Activated CD4-positive, alpha-beta T cell treated with anti-CD3 and anti-CD28 coated beads, Interleukin-2, amount 10 ng/mL, durations not matched to agents 7 days and 5 days (primary cell): ENCODE measurements at regions not wholly inside any gene's neighbourhood (a gene's known extent, or its start where the extent isn't known, plus 50 kb on each side); places are given as distances from the start of the nearest gene placed in this dataset.
"Not testable (repeated sequence)": the region's sequence is repeated elsewhere in the genome, so short reads cannot be mapped to it uniquely, and the experiment has no call there.

Experiments
- CTCF ChIA-PET: fragments of 350-600 bp; sonication (Branson Sonifier 250); formaldehyde crosslinking; loops from one replicate; lab custom pipeline; 2021; ENCODE audit warnings: antibody characterized with exemption; lab: Charles Lee
- POLR2A ChIA-PET: fragments of 350-600 bp; sonication (Branson Sonifier 250); formaldehyde crosslinking; loops from one replicate; lab custom pipeline; 2021; ENCODE audit warnings: antibody characterized with exemption; lab: Charles Lee
- DNase-seq: peaks from one replicate; pipeline ENCODE4 v3.0.0-alpha.2; 2020
- H3K27ac Mint-ChIP-seq: one replicate; pipeline ENCODE4 v1.8.0; 2021; ENCODE audit warnings: mild to moderate bottlenecking, moderate library complexity, mixed read lengths
- H3K27me3 Mint-ChIP-seq: one replicate; pipeline ENCODE4 v1.8.0; 2021; ENCODE audit warnings: mixed read lengths
- H3K36me3 Mint-ChIP-seq: one replicate; pipeline ENCODE4 v1.8.0; 2021; ENCODE audit warnings: low read depth, mixed read lengths
- H3K4me1 Mint-ChIP-seq: one replicate; pipeline ENCODE4 v1.8.0; 2021; ENCODE audit warnings: mixed read lengths
- H3K4me3 Mint-ChIP-seq: one replicate; pipeline ENCODE4 v1.8.0; 2021; ENCODE audit warnings: mild to moderate bottlenecking, moderate library complexity, mixed read lengths
- H3K9me3 Mint-ChIP-seq: one replicate; pipeline ENCODE4 v1.8.0; 2021; ENCODE audit warnings: mixed read lengths

- POLR2A ChIA-PET, result no interaction called here
- Mint-ChIP-seq H3K27ac (no peak overlapping the region), H3K4me1 (no peaks in the 10 kb centered on the region), H3K36me3 (no peaks in the 10 kb centered on the region), H3K9me3 (no peaks in the 10 kb centered on the region), H3K4me3 (no peak overlapping the region), H3K27me3 (no peaks in the 10 kb centered on the region)
- CTCF ChIA-PET, result no interaction called here
- no peak for DNase-seq
These were observed 76.9 kb upstream of the ZNF608 start for GRCh38 chr5:124823380-124823779.

DNA sequence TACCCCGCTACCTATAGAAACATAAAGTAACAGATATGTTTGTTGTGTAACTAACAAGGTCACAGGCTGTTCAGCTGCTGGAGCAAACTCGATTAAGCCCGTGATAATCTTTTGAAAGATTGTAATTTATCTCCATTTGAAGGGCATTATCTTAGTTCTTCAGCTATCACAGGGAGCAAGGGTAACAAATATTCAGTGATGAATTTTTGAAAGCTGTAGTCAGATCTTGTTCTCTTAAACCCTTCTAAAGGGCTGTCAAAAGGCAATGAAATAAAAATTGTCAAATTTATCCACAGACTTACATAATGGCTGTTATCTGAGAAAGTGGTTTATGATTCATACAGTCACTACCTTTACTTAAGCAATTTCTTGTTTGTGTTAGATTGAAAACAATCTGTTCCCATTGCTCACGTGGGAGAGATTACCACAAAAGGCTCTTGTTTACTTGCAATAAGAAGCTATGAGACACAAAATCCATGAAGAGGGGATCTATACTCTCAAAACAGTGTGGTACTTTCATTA, 78.3 kb upstream of the ZNF608 start:
- DNase-seq, result no peak
- no peak overlapping the region for H3K4me3 Mint-ChIP-seq
- no peaks in the 10 kb centered on the region for H3K9me3 Mint-ChIP-seq
- H3K36me3 Mint-ChIP-seq, result no peaks in the 10 kb centered on the region
- H3K4me1 Mint-ChIP-seq, result no peaks in the 10 kb centered on the region
- CTCF ChIA-PET, result interaction anchor here (0.6 kb wide), 1 partner anchor 206 kb away, joined by 3 read pairs; no protein-coding TSS in a partner anchor
- no peak overlapping the region for H3K27ac Mint-ChIP-seq
- POLR2A ChIA-PET, result no interaction called here
- no peaks in the 10 kb centered on the region for H3K27me3 Mint-ChIP-seq

DNA sequence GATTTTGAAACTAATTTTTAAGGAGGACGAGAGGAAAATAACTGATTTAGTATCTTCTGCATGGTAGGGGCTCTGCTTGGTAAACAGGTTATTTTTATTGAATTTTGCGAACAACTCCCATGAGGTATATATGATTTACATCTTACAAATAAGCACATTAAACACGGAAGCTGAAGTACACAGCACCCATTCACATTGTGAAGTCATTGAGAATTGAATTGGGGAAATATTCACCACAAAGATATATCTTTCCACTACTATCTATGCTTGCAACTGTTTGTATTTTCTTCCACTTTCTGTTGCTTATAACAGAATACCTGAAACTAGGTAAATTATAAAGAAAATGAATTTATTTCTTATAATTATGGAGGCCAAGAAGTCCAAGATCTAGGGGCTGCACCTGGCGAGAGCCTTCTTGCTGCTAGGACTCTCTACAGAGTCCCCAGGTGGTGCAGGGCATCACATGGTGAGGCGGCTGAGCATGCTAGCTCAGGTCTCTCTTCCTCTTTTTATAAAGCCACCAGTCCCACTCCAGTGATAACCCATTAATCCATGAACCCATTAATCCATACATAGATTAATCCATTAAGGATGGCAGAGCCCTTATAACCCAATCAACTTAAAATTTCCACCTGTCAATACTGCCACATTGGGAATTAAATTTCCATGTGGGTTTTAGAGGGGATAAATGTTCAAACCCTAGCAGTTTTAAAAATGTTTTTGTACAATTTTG, 79.0 kb upstream of the ZNF608 start:
- Mint-ChIP-seq H3K4me3 (no peak overlapping the region), H3K27ac (no peak overlapping the region), H3K36me3 (no peaks in the 10 kb centered on the region), H3K27me3 (no peaks in the 10 kb centered on the region), H3K4me1 (no peaks in the 10 kb centered on the region), H3K9me3 (no peaks in the 10 kb centered on the region)
- ChIA-PET CTCF (no interaction called here), POLR2A (no interaction called here)
- no peak for DNase-seq

DNA sequence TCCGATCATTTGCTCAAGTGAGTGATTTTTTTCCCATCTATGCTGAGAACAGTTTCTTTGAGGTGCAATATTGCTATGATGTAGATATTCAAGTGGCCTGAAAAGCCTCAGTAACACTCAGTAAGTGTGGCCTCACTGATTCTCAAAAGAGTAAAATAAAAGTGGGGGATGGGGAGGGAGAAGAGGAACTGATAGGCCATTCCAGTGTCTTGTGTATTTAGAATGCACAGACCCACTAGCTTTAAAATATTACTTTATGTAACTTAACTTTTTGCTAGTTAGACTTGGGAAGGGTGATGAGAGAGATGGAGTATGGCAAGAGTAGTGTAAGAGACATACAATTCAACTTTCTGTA, 79.5 kb upstream of the ZNF608 start:
- Mint-ChIP-seq H3K4me3 (no peak overlapping the region), H3K4me1 (no peaks in the 10 kb centered on the region), H3K36me3 (no peaks in the 10 kb centered on the region), H3K27me3 (no peaks in the 10 kb centered on the region), H3K27ac (no peak overlapping the region), H3K9me3 (no peaks in the 10 kb centered on the region)
- CTCF ChIA-PET, result no interaction called here
- DNase-seq, result no peak
- POLR2A ChIA-PET, result no interaction called here

GRCh38 chr5:124828731-124829234, 82.3 kb upstream of the ZNF608 start:
- DNase-seq, result no peak
- H3K27ac Mint-ChIP-seq, result no peak overlapping the region
- no peaks in the 10 kb centered on the region for H3K9me3 Mint-ChIP-seq
- no peaks in the 10 kb centered on the region for H3K36me3 Mint-ChIP-seq
- H3K4me1 Mint-ChIP-seq, result no peaks in the 10 kb centered on the region
- H3K4me3 Mint-ChIP-seq, result no peak overlapping the region
- H3K27me3 Mint-ChIP-seq, result no peaks in the 10 kb centered on the region
- ChIA-PET POLR2A (no interaction called here), CTCF (no interaction called here)

GRCh38 chr5:124831687-124832240, 85.3 kb upstream of the ZNF608 start:
- Mint-ChIP-seq H3K27me3 (peaks cover 1% of the 10 kb centered on the region), H3K4me1 (no peaks in the 10 kb centered on the region), H3K36me3 (no peaks in the 10 kb centered on the region), H3K9me3 (no peaks in the 10 kb centered on the region), H3K27ac (no peak overlapping the region), H3K4me3 (no peak overlapping the region)
- ChIA-PET CTCF (no interaction called here), POLR2A (no interaction called here)
- DNase-seq, result no peak

DNA sequence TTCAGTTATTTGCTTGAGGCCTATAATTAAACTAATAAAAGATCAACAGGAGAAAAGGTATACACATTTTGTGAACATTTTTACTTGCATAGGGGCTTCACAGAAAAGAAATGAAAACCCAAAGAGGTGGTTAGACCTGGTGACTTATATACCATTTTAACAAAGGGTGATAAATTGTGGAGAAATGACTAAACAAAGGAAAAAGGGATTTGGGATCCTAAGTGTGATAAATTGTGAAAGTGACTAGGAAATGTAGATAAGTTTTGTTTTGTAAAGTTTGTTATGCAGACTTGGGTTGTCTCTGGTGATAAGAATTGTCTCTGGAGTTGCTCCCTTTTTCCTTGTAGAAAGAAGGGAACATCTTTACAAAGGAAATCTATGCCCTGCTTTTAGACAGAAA, 86.1 kb upstream of the ZNF608 start:
- POLR2A ChIA-PET, result no interaction called here
- CTCF ChIA-PET, result no interaction called here
- no peak overlapping the region for H3K4me3 Mint-ChIP-seq
- H3K36me3 Mint-ChIP-seq, result no peaks in the 10 kb centered on the region
- peaks cover 1% of the 10 kb centered on the region for H3K27me3 Mint-ChIP-seq
- no peaks in the 10 kb centered on the region for H3K4me1 Mint-ChIP-seq
- H3K27ac Mint-ChIP-seq, result no peak overlapping the region
- no peak for DNase-seq
- H3K9me3 Mint-ChIP-seq, result no peaks in the 10 kb centered on the region

GRCh38 chr5:124836314-124836713, 89.9 kb upstream of the ZNF608 start:
- DNase-seq, POLR2A ChIA-PET, H3K4me1 Mint-ChIP-seq, H3K9me3 Mint-ChIP-seq, H3K27me3 Mint-ChIP-seq, H3K4me3 Mint-ChIP-seq, H3K27ac Mint-ChIP-seq, CTCF ChIA-PET, H3K36me3 Mint-ChIP-seq: not testable (repeated sequence)

GRCh38 chr5:124839371-124839998, 93.0 kb upstream of the ZNF608 start:
- Mint-ChIP-seq H3K4me3 (no peak overlapping the region), H3K9me3 (no peaks in the 10 kb centered on the region), H3K27me3 (peaks cover under 1% of the 10 kb centered on the region), H3K27ac (no peak overlapping the region), H3K4me1 (no peaks in the 10 kb centered on the region), H3K36me3 (no peaks in the 10 kb centered on the region)
- ChIA-PET POLR2A (no interaction called here), CTCF (no interaction called here)
- no peak for DNase-seq

DNA sequence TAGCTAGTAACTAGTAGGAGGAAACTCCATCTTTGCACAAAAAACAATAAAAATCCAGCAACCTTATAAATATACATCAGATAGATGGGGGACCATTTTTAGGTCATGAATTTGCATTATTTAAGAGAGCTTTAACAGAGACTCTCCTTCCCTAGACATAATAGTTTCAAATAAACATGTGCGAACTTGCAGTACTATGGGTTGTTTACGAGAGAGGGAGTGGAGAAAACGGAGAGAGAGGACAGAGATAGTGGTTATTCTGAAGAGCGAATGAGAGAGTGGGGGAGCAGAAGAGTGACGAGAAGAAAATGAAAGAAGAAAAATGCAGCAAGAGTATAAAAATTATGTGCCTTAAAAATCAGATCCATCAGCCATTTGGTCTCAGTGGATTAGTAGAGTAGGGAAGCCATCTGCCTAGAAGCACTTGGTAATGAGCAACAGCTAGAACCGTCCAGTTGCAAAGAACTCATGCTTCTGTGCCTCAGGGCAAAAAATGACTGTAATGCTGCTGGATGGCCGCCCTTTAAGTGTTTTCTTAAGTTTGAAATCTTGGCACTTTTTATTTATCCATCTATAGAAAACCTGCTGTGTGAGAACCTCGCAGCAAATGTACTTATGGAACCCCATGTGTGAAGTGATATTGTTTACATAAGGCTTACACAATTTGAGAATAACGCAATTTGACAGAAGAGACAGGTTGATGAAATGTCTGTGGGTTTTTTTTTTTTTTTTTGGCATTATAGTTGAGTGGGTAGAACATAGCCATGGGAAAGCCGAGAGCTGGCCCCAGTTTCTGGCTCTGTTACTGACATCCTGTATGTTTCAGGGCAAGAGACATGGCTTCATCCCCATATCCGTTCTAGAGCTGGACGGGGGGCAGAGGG, 95.6 kb upstream of the ZNF608 start:
- no peak overlapping the region for H3K4me3 Mint-ChIP-seq
- H3K9me3 Mint-ChIP-seq, result no peaks in the 10 kb centered on the region
- ChIA-PET CTCF (no interaction called here), POLR2A (no interaction called here)
- no peak overlapping the region for H3K27ac Mint-ChIP-seq
- no peak for DNase-seq
- no peaks in the 10 kb centered on the region for H3K27me3 Mint-ChIP-seq
- no peaks in the 10 kb centered on the region for H3K4me1 Mint-ChIP-seq
- H3K36me3 Mint-ChIP-seq, result no peaks in the 10 kb centered on the region

DNA sequence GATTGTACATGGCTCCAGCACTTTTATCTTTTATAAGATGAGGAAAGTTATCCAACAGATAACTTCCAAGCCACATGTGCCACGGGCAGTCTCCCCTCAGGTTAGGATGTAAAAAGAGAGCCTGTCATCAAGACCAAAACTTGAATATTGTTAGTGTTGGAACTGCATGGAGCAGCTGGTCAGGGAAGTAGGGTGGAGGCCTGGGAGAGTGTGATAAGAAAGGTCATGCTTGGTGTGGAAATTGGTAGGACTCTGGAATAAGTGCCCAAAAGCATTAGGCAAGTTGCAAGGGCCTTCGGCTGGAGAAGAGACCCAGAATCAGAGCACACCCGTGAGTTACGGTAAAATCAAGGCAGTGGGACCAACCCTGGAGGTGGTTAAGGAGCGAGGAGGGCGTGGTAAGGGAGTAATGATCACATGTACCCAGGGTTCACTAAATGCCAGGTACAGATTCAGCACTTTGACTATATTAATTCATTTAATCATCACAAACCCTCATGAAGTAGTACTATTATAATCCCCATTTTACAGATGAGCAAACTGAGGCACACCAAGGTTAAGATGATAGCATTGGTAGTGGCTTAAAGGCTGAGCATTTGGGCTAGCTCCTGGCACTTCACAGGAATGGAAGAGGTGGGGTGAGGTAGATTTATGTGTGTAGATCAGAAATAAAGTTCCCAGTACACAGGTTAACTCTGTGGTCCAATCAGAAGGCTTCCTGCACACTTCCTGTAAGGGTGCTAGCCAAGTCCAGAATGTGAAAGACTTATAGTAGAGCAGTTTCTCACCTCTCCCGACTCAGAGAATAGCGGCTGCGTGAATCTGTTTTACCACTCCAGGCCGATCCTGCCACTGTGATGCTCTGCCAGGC, 96.5 kb upstream of the ZNF608 start:
- Mint-ChIP-seq H3K36me3 (no peaks in the 10 kb centered on the region), H3K27me3 (no peaks in the 10 kb centered on the region), H3K4me1 (no peaks in the 10 kb centered on the region), H3K9me3 (no peaks in the 10 kb centered on the region), H3K4me3 (no peak overlapping the region), H3K27ac (no peak overlapping the region)
- ChIA-PET POLR2A (no interaction called here), CTCF (no interaction called here)
- DNase-seq, result no peak

DNA sequence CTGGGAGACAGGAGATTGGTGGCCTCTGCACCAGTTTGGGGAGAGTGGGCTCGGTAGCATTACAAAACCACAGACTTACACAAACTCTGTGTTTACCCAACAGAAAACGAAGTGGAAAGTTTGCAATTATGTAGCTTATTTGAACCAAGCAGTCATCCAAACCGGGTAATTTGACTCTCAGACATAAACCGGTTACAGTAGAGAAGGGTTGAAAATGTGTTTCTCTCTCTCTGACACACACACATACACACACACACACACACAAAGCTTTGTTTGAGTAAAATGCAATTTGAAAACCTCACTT, 97.1 kb upstream of the ZNF608 start:
- ChIA-PET POLR2A (no interaction called here), CTCF (no interaction called here)
- no peaks in the 10 kb centered on the region for H3K36me3 Mint-ChIP-seq
- no peak overlapping the region for H3K4me3 Mint-ChIP-seq
- no peak for DNase-seq
- no peaks in the 10 kb centered on the region for H3K4me1 Mint-ChIP-seq
- H3K9me3 Mint-ChIP-seq, result no peaks in the 10 kb centered on the region
- no peak overlapping the region for H3K27ac Mint-ChIP-seq
- H3K27me3 Mint-ChIP-seq, result no peaks in the 10 kb centered on the region
